Immature natural killer cell (primary cell): ENCODE measurements at regions not wholly inside any gene's neighbourhood (a gene's known extent, or its start where the extent isn't known, plus 50 kb on each side); places are given as distances from the start of the nearest gene placed in this dataset.

Source experiments
- DNase-seq, 3 donors: peaks; one replicate each; pipeline ENCODE4 v3.0.0; 2022; ENCODE audit warnings: mixed read lengths in 1 of 3
- H3K27ac Mint-ChIP-seq, 6 donors: one replicate each; pipeline ENCODE4 v1.8.0; 2020; ENCODE audit warnings: mixed read lengths in 6 of 6, mild to moderate bottlenecking in 5 of 6, inconsistent platforms in 4 of 6, moderate library complexity in 3 of 6
- H3K27me3 Mint-ChIP-seq, 3 donors: one replicate each; pipeline ENCODE4 v1.8.0; 2020 to 2021; ENCODE audit warnings: low read depth in 3 of 3, mild to moderate bottlenecking in 3 of 3, mixed read lengths in 3 of 3, moderate library complexity in 3 of 3, inconsistent platforms in 1 of 3
- H3K36me3 Mint-ChIP-seq, 3 donors: one replicate each; pipeline ENCODE4 v1.8.0; 2020; ENCODE audit warnings: mixed read lengths in 3 of 3, inconsistent platforms in 2 of 3, mild to moderate bottlenecking in 2 of 3
- H3K4me1 Mint-ChIP-seq, 2 donors: one replicate each; pipeline ENCODE4 v1.8.0; 2020; ENCODE audit warnings: inconsistent platforms in 2 of 2, mild to moderate bottlenecking in 2 of 2, mixed read lengths in 2 of 2, moderate library complexity in 1 of 2
- H3K4me3 Mint-ChIP-seq, 5 donors: one replicate each; pipeline ENCODE4 v1.8.0; 2020; ENCODE audit warnings: mild to moderate bottlenecking in 5 of 5, mixed read lengths in 5 of 5, inconsistent platforms in 3 of 5, moderate library complexity in 3 of 5
- H3K9me3 Mint-ChIP-seq, 6 donors: one replicate each; pipeline ENCODE4 v1.8.0; 2020; ENCODE audit warnings: mild to moderate bottlenecking in 6 of 6, mixed read lengths in 6 of 6, inconsistent platforms in 4 of 6, moderate library complexity in 3 of 6

DNA sequence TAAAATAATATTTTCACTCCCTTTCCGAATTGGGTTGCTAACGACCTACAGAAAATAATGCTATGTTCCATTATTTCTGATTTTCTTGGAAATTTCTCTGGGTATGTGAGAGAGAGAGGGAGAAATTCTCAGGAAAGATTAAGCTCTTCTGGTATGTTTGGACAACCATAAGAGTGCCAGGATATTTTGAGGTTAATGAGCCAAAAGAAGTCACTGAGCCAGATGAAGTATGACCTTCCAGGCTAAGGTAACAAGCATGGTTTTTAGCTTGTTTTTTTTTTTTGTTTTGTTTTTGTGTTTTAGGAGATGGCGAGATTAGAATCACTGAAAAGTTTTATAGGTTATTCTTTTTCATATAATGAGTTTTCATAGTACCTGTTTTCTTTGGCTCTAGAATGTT is 171.0 kb upstream of the FOXP2 start:
- H3K4me3 Mint-ChIP-seq = no peak overlapping the region
- H3K27me3 Mint-ChIP-seq = peaks cover 0 to 4% (median 0%) of the 10 kb centered on the region in 3 donors
- H3K36me3 Mint-ChIP-seq = no peaks in the 10 kb centered on the region
- no peaks in the 10 kb centered on the region for H3K4me1 Mint-ChIP-seq
- no peak overlapping the region for H3K27ac Mint-ChIP-seq
- DNase-seq = no peak
- H3K9me3 Mint-ChIP-seq = peaks cover 2 to 20% (median 6%) of the 10 kb centered on the region in 6 donors

DNA sequence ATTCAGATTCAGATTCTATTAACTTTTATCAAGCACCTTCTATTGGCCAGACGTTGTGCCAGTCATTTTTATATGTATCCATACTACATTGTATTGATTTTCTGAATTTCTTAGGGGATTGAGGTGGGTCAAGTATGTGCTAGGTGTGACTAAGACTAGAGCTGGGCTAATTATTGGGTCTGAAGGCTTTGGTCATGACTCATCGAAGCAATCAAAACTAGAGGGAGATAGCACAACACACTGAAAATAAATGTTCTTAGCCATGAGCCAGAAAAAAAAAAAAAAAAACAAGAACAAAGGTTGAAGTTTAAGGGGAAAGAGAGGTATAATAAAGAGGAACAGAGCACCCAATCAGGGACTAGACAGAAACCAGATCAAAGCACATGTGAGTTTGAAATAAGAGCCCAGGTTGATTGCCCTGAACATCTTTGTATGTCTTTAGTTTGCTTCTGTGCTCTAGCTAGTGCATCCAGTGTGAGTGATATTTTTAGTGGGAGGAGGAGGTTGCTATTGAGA is 171.6 kb upstream of the FOXP2 start:
- Mint-ChIP-seq H3K27ac (no peak overlapping the region), H3K9me3 (peaks cover 2 to 19% (median 6%) of the 10 kb centered on the region in 6 donors), H3K36me3 (no peaks in the 10 kb centered on the region), H3K27me3 (peaks cover 0 to 4% (median 2%) of the 10 kb centered on the region in 3 donors), H3K4me1 (no peaks in the 10 kb centered on the region), H3K4me3 (no peak overlapping the region)
- DNase-seq = no peak

DNA sequence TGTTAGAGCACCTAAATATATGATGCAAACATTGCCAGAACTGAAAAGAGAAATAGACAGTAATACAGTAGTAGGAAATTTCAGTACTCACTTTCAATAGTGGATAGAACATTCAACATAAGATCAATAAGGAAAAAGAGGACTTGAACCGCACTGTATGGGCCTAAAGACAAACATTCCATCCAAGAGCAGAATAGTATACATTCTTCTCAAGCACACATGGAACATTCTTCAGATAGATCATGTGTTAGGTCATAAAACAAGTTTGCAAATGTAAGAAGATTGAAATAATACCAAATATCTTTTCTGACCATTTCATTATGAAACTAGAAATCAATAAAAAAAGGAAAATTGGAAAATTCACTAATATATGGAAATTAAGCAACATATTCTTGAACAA is 185.4 kb upstream of the FOXP2 start:
- Mint-ChIP-seq H3K4me1 (no peaks in the 10 kb centered on the region), H3K9me3 (peaks cover 4 to 27% (median 8%) of the 10 kb centered on the region in 6 donors)

DNA sequence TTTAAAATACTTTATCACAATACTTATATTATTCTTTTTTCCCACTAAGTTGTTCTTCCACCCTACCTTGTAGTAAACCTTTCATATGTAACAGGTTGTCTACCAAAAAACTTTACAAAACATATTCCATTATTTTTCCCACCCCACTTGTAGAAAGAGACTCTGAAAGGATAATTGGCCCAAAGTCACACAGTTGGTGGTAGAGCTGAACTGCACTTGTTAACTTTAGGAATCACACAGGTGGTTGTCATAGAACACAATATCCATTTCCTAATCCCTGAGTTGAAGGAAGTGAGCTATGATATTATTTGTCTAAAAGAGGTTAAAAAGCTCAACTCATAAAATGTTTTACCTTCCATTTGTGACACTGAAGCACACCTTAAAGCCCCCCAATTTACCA is 188.8 kb upstream of the FOXP2 start:
- Mint-ChIP-seq H3K27me3 (peaks cover 0 to 2% (median 2%) of the 10 kb centered on the region in 3 donors), H3K36me3 (no peaks in the 10 kb centered on the region), H3K27ac (no peak overlapping the region), H3K9me3 (peaks cover 3 to 18% (median 9%) of the 10 kb centered on the region in 6 donors), H3K4me1 (no peaks in the 10 kb centered on the region), H3K4me3 (no peak overlapping the region)
- DNase-seq = no peak

More for the DNA sequence above, 185.4 kb upstream of the FOXP2 start:
- DNase-seq = no peak
- Mint-ChIP-seq H3K36me3 (no peaks in the 10 kb centered on the region), H3K4me3 (no peak overlapping the region), H3K27ac (no peak overlapping the region), H3K27me3 (no peaks in the 10 kb centered on the region)

DNA sequence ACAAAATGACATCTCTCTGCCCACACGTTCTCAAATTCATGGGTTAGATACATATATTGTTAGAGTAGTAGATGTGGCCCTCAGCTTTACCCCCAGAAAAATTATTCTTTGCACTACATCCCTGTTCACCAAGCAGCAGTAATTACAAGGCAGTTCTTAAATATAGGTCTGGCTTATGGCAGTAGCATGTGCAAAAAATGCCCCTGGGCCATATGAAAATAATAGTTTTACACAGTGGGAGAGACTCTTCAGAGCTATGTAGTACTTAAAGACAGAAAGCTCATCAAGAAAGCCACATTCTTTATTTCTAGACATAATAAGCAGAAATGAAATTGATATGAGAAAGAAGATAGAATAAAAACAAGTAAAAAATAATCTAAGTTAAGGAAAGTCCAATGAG is 196.3 kb upstream of the FOXP2 start:
- no peak overlapping the region for H3K4me3 Mint-ChIP-seq
- no peaks in the 10 kb centered on the region for H3K36me3 Mint-ChIP-seq
- no peak for DNase-seq
- H3K9me3 Mint-ChIP-seq = peaks cover 0 to 3% (median 0%) of the 10 kb centered on the region in 6 donors
- H3K27ac Mint-ChIP-seq = no peak overlapping the region
- H3K27me3 Mint-ChIP-seq = peaks cover 0 to 2% (median 2%) of the 10 kb centered on the region in 3 donors
- H3K4me1 Mint-ChIP-seq = no peaks in the 10 kb centered on the region

DNA sequence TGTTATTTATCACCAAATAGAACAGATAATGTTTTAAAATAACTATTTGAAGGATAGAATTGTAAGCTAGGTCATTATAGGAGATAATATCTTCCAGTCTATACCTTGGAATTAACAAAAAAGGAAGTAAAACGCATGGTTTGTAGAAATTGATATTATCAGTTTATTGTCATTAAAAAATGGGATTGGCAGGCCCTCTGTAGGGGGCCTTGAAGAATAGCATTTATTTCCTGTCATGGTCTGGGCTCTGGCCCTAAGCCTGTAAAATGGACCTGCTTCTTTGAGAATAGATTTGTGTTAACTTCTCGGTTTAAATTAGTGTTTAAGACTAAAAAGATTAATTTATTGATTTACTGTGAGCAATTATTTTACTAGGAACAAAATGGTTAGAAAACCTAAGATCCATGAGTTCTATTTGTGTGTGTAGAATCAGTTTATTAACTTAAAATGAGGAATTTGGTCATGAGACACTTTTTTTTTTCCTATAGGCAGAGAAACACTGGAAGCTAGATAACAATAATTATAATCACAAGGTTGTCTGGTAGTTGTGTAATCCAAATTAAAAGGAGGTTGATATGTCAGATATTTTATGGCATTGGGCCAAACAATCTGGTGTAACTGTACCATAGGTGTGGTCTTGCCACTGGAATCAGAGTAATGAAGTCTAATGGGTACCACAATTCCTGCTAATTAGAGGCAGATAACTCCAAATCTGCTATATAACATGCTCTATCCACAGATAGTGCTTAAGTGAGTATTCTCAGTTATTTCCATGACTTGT is 197.4 kb upstream of the FOXP2 start:
- H3K9me3 Mint-ChIP-seq = peaks cover 0 to 9% (median 0%) of the 10 kb centered on the region in 6 donors
- no peaks in the 10 kb centered on the region for H3K36me3 Mint-ChIP-seq
- H3K27ac Mint-ChIP-seq = no peak overlapping the region
- H3K27me3 Mint-ChIP-seq = peaks cover 0 to 2% (median 2%) of the 10 kb centered on the region in 3 donors
- H3K4me3 Mint-ChIP-seq = no peak overlapping the region
- no peak for DNase-seq
- no peaks in the 10 kb centered on the region for H3K4me1 Mint-ChIP-seq

DNA sequence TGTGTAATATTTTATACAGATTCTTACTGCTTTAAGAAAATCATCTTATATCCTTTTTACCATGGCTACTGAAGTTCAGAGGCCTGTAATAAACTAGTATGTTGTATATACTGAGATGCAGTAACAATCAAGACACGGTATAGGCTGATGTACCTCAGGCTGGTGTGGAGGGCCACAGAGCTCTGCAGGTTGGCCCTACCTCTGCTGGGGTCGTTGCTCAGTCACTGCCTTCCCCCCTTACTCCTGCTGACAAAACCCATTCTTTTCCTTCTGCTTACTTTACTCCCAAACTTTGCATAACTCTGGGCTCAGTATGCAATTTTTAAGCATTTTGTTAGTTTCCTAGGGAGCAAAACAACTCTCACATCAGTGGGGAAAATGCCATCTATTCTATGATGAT is 200.1 kb upstream of the FOXP2 start:
- Mint-ChIP-seq H3K36me3 (no peaks in the 10 kb centered on the region), H3K27me3 (no peaks in the 10 kb centered on the region), H3K27ac (no peak overlapping the region), H3K4me3 (no peak overlapping the region), H3K9me3 (peaks cover 0 to 14% (median 3%) of the 10 kb centered on the region in 6 donors), H3K4me1 (no peaks in the 10 kb centered on the region)
- no peak for DNase-seq

DNA sequence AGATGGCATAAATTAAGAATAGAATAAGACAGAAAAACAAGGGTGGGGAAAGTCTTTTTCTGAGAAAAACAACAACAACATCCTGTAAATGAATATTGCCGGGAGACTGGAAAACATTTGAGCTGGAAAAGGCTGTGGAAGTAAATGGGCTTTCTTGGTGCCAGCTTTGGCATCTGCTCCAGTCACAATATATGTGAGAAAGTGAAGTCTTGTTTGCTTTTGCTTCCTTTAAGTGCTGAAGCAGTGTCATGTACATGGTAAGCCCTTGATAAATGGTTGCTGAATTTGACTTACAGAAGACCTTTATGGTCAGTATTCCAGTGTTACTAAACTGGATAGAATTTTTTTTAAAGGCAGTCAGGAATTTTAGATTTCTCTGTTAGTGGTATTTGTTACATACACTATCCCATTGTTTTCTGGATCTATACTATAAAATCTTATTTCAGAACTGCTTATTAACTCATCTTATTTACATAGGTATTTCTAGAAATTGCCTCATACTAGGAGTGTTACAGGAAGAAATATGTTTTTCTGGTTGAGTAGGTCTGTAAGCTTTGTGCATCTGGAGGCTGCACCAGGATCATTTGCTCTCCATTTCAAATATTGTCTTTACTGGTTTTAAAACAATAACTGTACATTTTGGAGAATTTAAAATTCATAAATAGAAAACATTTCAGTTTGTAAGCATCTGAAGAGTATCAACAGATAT is 201.7 kb upstream of the FOXP2 start:
- Mint-ChIP-seq H3K27me3 (no peaks in the 10 kb centered on the region), H3K9me3 (peaks cover 0 to 17% (median 5%) of the 10 kb centered on the region in 6 donors), H3K4me1 (no peaks in the 10 kb centered on the region), H3K36me3 (no peaks in the 10 kb centered on the region), H3K4me3 (no peak overlapping the region), H3K27ac (no peak overlapping the region)
- no peak for DNase-seq

DNA sequence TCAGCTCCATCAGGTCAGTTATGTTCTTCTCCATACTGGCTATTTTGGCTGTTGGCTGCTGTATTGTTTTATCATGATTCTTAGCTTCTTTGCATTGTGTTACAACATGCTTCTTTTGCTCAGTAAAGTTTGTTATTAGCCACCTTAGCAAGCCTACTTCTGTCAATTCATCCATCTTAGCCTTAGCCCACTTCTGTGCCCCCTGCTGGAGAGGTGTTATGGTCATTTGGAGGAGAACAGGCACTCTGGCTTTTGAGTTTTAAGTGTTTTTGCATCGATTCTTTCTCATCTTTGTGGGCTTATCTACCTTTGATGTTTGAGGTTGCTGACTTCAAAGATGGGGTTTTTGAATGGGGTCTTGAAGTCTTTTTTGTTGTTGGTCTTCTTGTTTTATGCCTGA is 204.6 kb upstream of the FOXP2 start:
- DNase-seq = no peak
- no peak overlapping the region for H3K4me3 Mint-ChIP-seq
- peaks cover 1 to 17% (median 10%) of the 10 kb centered on the region in 6 donors for H3K9me3 Mint-ChIP-seq
- no peaks in the 10 kb centered on the region for H3K4me1 Mint-ChIP-seq
- H3K27ac Mint-ChIP-seq = no peak overlapping the region
- H3K27me3 Mint-ChIP-seq = no peaks in the 10 kb centered on the region
- no peaks in the 10 kb centered on the region for H3K36me3 Mint-ChIP-seq

DNA sequence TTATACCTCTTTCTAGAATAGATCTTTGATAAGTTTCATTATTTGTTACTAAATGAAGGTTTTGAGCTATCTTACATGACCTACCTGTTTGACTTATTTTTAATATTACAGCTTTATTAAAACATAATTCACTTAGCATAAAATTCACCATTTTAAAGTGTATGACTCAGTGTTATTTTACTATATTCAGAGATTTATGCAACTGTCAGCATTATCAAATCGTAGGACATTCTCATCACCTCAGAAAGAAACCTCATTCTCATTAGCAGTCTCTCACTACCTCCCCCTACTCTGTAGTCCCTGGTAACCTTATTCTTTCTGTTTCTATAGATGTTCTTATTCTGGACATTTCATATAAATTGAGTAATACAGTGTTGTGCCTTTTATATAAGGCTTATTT is 207.9 kb upstream of the FOXP2 start:
- Mint-ChIP-seq H3K9me3 (peaks cover 1 to 21% (median 12%) of the 10 kb centered on the region in 6 donors), H3K27ac (no peak overlapping the region), H3K4me3 (no peak overlapping the region), H3K36me3 (no peaks in the 10 kb centered on the region), H3K27me3 (no peaks in the 10 kb centered on the region), H3K4me1 (no peaks in the 10 kb centered on the region)
- DNase-seq = no peak

DNA sequence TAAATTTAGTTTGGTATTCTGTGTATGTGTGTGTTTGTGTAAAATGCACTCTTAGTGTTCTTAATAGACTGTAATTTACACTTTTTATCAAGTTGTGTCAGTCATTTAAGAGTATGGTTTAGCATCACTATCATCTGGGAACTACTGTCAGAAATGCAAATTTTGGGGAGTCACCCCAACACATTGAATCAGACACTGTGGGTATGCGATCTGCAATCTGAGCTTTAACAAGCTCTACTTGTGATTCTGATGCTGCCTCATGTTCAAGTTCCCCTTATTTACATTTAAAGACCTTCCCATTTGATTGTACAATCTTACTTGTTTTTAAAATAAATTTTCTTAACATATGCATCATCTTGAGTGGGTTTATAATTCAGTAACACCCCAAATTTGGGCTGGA is 218.1 kb upstream of the FOXP2 start:
- Mint-ChIP-seq H3K4me1 (no peaks in the 10 kb centered on the region), H3K27me3 (peaks cover 0 to 1% (median 0%) of the 10 kb centered on the region in 3 donors), H3K4me3 (no peak overlapping the region), H3K27ac (no peak overlapping the region), H3K36me3 (no peaks in the 10 kb centered on the region), H3K9me3 (peaks cover 0 to 11% (median 4%) of the 10 kb centered on the region in 6 donors)
- no peak for DNase-seq

DNA sequence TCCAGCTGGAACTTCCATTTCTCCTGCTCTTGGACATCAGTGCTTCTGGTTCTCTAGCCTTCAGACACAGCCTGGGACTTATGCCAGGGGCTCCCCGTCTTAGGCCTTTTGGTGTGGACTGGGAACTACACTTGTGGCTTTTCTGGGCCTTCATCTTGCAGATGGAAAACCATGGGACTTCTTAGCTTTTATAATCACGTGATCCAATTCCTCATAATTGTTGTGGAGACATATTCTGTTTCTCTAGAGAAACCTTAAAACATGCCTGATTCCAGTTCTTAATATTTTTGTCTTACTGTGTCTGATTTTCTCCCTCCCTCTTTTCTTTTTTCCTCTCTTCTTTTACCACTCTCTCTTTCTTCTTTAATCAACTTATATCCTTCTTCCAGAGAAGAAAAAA is 224.2 kb upstream of the FOXP2 start:
- no peak for DNase-seq
- H3K27ac Mint-ChIP-seq = no peak overlapping the region
- H3K27me3 Mint-ChIP-seq = no peaks in the 10 kb centered on the region
- H3K36me3 Mint-ChIP-seq = no peaks in the 10 kb centered on the region
- peaks cover 3 to 13% (median 8%) of the 10 kb centered on the region in 6 donors for H3K9me3 Mint-ChIP-seq
- H3K4me1 Mint-ChIP-seq = no peaks in the 10 kb centered on the region
- H3K4me3 Mint-ChIP-seq = no peak overlapping the region

DNA sequence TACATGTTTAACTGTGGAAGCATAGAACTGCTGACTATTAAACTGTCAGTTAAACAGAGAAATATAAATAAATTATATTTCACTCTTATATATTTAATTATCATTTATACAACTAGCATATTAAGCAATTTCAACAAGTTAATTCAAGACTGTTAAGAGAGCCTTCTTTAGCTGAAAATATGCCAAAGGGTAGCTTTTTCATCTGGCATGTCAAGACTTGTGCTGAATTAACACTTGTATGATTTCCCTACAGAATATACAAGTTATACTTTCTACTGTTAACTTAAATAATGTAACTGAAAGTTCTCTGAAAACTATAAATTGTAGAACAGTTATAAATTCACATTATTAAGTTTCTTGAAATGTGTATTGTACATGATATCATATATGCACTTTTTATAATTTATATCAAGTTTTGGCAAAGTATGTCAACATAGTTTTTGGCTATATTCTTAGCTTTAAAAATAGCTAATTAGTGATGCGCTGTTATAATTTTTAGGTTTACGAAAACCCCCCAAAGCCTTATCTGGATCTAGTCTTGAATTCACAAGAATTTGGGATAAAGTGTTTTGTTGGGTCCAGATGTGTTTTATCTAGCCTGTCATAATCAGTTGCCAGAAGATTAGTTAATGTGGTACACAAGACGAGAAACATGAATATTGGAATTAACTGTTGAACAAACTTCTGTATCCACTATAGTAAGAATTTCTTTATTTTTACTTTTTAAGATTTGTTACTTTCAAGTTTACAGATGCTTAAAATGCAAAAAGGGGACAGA is 231.1 kb upstream of the FOXP2 start:
- H3K4me1 Mint-ChIP-seq = no peaks in the 10 kb centered on the region
- no peak overlapping the region for H3K27ac Mint-ChIP-seq
- H3K36me3 Mint-ChIP-seq = no peaks in the 10 kb centered on the region

DNA sequence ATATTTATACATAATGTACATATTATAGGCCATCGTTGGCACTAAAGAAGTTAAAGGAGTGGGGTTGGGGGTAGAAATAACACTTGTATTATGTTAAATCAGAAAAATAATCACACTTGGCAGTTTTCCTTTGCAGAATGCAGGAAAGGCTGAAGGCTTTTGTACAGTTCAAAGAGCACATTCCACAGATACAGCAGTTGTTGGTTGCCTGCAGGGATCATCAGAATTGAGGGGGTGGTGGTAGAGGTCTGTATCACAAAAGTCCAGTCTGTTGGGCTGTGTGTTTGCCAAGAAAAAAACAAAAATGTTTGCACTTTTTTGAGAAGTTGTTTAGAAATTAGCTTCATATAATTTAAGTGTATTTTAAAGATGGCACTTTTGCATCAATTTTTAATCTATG is 231.8 kb upstream of the FOXP2 start:
- Mint-ChIP-seq H3K27me3 (no peaks in the 10 kb centered on the region), H3K27ac (no peak overlapping the region), H3K9me3 (peaks cover 0 to 14% (median 3%) of the 10 kb centered on the region in 6 donors), H3K4me3 (no peak overlapping the region), H3K36me3 (no peaks in the 10 kb centered on the region), H3K4me1 (no peaks in the 10 kb centered on the region)
- DNase-seq = no peak

More for the DNA sequence above, 231.1 kb upstream of the FOXP2 start:
- Mint-ChIP-seq H3K27me3 (no peaks in the 10 kb centered on the region), H3K4me3 (no peak overlapping the region), H3K9me3 (peaks cover 0 to 15% (median 5%) of the 10 kb centered on the region in 6 donors)
- no peak for DNase-seq
